Lung (tissue), 11 donors: ENCODE measurements at regions not wholly inside any gene's neighbourhood (a gene's known extent, or its start where the extent isn't known, plus 50 kb on each side); places are given as distances from the start of the nearest gene placed in this dataset.
A peak's percentile ranks its signal among the peaks of the same experiment; 100 is the strongest.

Experiments used
- ATAC-seq: fragments of 200-7000 bp; cut with Tn5 transposase; one replicate; pipeline ENCODE4 v1.9.1; 2020; ENCODE audit warnings: moderate number of reproducible peaks; ENCODE audit not compliant: insufficient read depth, low FRiP score
- DNase-seq, 3 donors: peaks; one replicate each; pipeline ENCODE4 v3.0.0-alpha.2; 2013 to 2017
- H3K27ac ChIP-seq, 2 donors: one replicate each; pipeline ENCODE4 v1.5.1; 2013; ENCODE audit warnings: mild to moderate bottlenecking in 2 of 2, moderate library complexity in 2 of 2, control low read depth in 1 of 2, inconsistent platforms in 1 of 2, low read depth in 1 of 2, low read length in 1 of 2
- H3K27me3 ChIP-seq, 3 donors: one replicate each; pipeline ENCODE4 v1.5.1; 2013; ENCODE audit warnings: low read length in 2 of 3; ENCODE audit not compliant: control insufficient read depth in 3 of 3, insufficient read depth in 3 of 3
- H3K36me3 ChIP-seq, 4 donors: one replicate each; pipeline ENCODE4 v1.5.1; 2013; ENCODE audit warnings: low read length in 4 of 4, mild to moderate bottlenecking in 1 of 4, moderate library complexity in 1 of 4; ENCODE audit not compliant: control insufficient read depth in 4 of 4, insufficient read depth in 4 of 4
- H3K4me1 ChIP-seq, 5 donors: one replicate each; pipeline ENCODE4 v1.5.1; 2013; ENCODE audit warnings: low read length in 5 of 5, mild to moderate bottlenecking in 2 of 5, moderate library complexity in 1 of 5; ENCODE audit not compliant: control insufficient read depth in 5 of 5, insufficient read depth in 5 of 5
- H3K4me3 ChIP-seq: one replicate; pipeline ENCODE4 v1.5.1; 2013; ENCODE audit warnings: mild to moderate bottlenecking, control low read depth, moderate library complexity
- H3K9ac ChIP-seq, 2 donors: one replicate each; pipeline ENCODE4 v1.5.1; 2013; ENCODE audit warnings: low read length in 2 of 2, control low read depth in 1 of 2; ENCODE audit not compliant: insufficient read depth in 1 of 2
- H3K9me3 ChIP-seq, 4 donors: one replicate each; pipeline ENCODE4 v1.5.1; 2013; ENCODE audit warnings: low read length in 3 of 4, mild to moderate bottlenecking in 1 of 4, moderate library complexity in 1 of 4; ENCODE audit not compliant: control insufficient read depth in 4 of 4, insufficient read depth in 3 of 4
- WGBS, 2 donors: extraction: QIAGEN DNeasy Blood & Tissue Kit; methylation state at CpG; one replicate each; pipeline ENCODE4 v1.1.7; 2013; 5-methylcytosine and 5-hydroxymethylcytosine counted together
- TF ChIP-seq, protein P1 (sequence below): IDR thresholded peaks from 2 replicates; pipeline ENCODE4 v1.5.1; 2012; ENCODE audit warnings: mild to moderate bottlenecking; ENCODE audit errors: control extremely low read depth, extremely low read depth
- donor health status: control.
- donor health status: control.
- donor health status: Bipolar disorder and iron deficiency.
- donor health status: healthy.
- donor health status: DM: yes; HTN: yes; CAD: no.

DNA sequence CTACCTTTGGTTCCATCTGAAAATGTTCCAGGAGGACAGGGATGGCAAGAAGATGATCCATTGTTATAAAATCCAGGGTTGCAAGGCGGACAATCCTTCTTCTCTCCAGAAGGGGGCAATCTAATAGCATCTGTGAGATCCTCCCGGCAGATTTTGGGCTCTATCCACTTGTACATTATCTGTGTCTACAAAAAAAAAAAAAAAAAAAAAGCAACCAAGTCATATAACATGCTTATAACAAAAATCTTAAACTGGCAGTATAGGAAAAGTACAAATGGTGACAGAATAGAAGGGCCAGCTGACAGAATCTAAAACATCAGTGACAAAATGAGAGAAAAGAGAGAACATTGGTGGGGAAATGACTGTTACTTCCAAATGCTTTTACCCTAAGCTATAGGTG is 132.7 kb downstream of the ELAPOR2 start:
- Histone ChIP-seq H3K9me3 (no peaks in the 10 kb centered on the region), H3K27me3 (no peaks in the 10 kb centered on the region), H3K4me1 (no peaks in the 10 kb centered on the region), H3K36me3 (no peaks in the 10 kb centered on the region), H3K4me3 (no peak overlapping the region), H3K27ac (no peak overlapping the region), H3K9ac (no peak overlapping the region)
- ATAC-seq (peak; percentile 70), DNase-seq (peak; percentile 31 to 67 (median 44))
- 13 to 17% methylated on average over 2 of the region's 2 CpGs for WGBS, 2 donors
- TF ChIP-seq, protein P1, sequence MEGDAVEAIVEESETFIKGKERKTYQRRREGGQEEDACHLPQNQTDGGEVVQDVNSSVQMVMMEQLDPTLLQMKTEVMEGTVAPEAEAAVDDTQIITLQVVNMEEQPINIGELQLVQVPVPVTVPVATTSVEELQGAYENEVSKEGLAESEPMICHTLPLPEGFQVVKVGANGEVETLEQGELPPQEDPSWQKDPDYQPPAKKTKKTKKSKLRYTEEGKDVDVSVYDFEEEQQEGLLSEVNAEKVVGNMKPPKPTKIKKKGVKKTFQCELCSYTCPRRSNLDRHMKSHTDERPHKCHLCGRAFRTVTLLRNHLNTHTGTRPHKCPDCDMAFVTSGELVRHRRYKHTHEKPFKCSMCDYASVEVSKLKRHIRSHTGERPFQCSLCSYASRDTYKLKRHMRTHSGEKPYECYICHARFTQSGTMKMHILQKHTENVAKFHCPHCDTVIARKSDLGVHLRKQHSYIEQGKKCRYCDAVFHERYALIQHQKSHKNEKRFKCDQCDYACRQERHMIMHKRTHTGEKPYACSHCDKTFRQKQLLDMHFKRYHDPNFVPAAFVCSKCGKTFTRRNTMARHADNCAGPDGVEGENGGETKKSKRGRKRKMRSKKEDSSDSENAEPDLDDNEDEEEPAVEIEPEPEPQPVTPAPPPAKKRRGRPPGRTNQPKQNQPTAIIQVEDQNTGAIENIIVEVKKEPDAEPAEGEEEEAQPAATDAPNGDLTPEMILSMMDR = no peak

DNA sequence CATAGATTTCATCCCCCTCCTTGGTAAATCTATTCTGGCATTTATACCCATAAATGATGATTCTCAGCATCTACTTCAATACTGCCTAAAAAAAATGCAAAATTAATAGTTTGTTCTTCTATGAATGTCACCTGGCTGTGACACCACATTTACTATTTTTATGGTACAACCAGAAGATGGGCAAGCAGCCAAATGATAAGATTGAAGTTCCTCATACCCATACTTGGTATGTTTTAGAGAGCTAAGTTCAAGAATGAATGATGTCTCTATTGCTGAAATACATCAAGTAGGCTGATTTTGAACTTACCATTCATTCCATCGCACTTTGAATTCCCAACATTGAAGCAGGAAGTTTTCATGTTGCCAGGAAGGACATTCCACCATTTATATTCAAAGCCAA is 134.2 kb downstream of the ELAPOR2 start:
- no peak for ATAC-seq
- TF ChIP-seq, protein P1 = no peak
- Histone ChIP-seq H3K4me3 (no peak overlapping the region), H3K36me3 (no peaks in the 10 kb centered on the region), H3K9me3 (no peaks in the 10 kb centered on the region), H3K27me3 (no peaks in the 10 kb centered on the region), H3K4me1 (no peaks in the 10 kb centered on the region), H3K27ac (no peak overlapping the region), H3K9ac (no peak overlapping the region)
- DNase-seq = no peak
- WGBS, 2 donors = 65 to 70% methylated on average over 1 of the region's 1 CpG

DNA sequence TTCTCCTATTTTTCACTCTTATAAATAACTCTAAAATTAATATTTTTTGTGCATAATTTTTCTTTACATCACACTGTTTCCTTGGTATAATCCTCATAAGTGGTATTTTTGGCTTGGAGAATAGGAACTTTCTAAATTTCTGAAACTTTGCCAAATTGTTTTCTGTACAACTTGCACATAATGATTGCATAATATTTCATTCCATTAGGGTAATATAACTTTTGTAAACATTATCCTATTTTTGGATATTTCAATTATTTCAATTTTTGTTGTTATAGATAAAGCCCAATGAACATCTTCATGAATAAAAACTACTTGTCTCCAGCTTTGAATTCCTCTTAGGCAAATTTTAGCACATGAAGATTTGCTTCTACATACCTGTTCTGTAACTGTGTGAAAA is 135.9 kb downstream of the ELAPOR2 start:
- Histone ChIP-seq H3K9ac (no peak overlapping the region), H3K27ac (no peak overlapping the region), H3K27me3 (no peaks in the 10 kb centered on the region), H3K4me1 (no peaks in the 10 kb centered on the region), H3K4me3 (no peak overlapping the region), H3K36me3 (no peaks in the 10 kb centered on the region), H3K9me3 (no peaks in the 10 kb centered on the region)
- ATAC-seq = no peak
- TF ChIP-seq, protein P1 = no peak
- no peak for DNase-seq

DNA sequence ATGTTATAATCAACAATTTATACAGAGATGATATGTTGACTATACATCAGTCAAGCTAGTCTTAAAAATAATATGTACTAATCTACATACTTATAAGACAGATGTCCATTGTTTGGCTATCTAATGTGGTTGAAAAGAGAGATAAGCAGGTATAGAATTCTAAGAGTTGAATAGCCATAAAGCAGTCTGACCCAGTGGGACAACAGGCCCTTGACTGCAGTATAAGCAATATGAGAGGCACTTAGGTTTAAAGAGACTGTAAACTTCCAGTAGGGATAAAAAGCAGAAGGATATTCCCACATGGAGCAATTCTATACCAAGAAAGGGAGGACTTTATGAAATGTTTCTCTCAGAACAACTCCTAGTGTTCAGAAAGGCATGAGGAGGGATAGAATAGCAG is 139.3 kb downstream of the ELAPOR2 start:
- no peak overlapping the region for H3K27ac ChIP-seq
- ATAC-seq = no peak
- no peaks in the 10 kb centered on the region for H3K36me3 ChIP-seq
- TF ChIP-seq, protein P1 = no peak
- H3K9me3 ChIP-seq = no peaks in the 10 kb centered on the region
- no peak overlapping the region for H3K4me3 ChIP-seq
- H3K27me3 ChIP-seq = no peaks in the 10 kb centered on the region
- no peak for DNase-seq
- H3K9ac ChIP-seq = no peak overlapping the region
- no peaks in the 10 kb centered on the region for H3K4me1 ChIP-seq
